SK-N-SH (cell line): ENCODE measurements at regions not wholly inside any gene's neighbourhood (a gene's known extent, or its start where the extent isn't known, plus 50 kb on each side); places are given as distances from the start of the nearest gene placed in this dataset.

Source experiments
- CTCF ChIA-PET: fragments of 300-600, 350-600 bp; formaldehyde crosslinking; extraction: SDS; loops from one replicate; lab custom pipeline; 2021; lab: Yijun Ruan, JAX
- POLR2A ChIA-PET: fragments of 350-600 bp; sonication (Branson Sonifier 250); formaldehyde crosslinking; extraction: SDS; loops from one replicate; lab custom pipeline; 2020; ENCODE audit warnings: antibody characterized with exemption, inconsistent platforms; lab: Yijun Ruan, JAX
- DNase-seq: peaks from one replicate; pipeline ENCODE4 v3.0.0; 2012
- H2AFZ ChIP-seq: fragments of 200-600 bp; sonication (generic); 2 replicates; pipeline ENCODE4 v1.8.1; 2016; ENCODE audit warnings: antibody characterized with exemption, mild to moderate bottlenecking, low read depth
- H3F3A ChIP-seq: fragments of 200-600 bp; sonication (generic); replicated peaks from 2 replicates; pipeline ENCODE3; 2016; ENCODE audit warnings: antibody characterized with exemption, mild to moderate bottlenecking; ENCODE audit not compliant: insufficient read depth
- H3K27ac ChIP-seq, 2 experiments: fragments of 200-500 bp in 1 of 2; fragments of 200-600 bp in 1 of 2; sonication (Bioruptor generic) in 1 of 2; sonication (generic), shearing (Covaris generic) in 1 of 2; 2 replicates each; pipeline versions ENCODE4 v1.5.1 to v1.6.1; 2014 to 2016; ENCODE audit warnings: low read depth in 2 of 2, inconsistent platforms in 1 of 2, low read length in 1 of 2, mild to moderate bottlenecking in 1 of 2, mixed read lengths in 1 of 2
- H3K27me3 ChIP-seq: fragments of 200-600 bp; sonication (generic), shearing (Covaris generic); 2 replicates; pipeline ENCODE4 v1.6.1; 2016; ENCODE audit warnings: mixed run types; ENCODE audit not compliant: insufficient read depth
- H3K36me3 ChIP-seq, 2 experiments: fragments of 200-500 bp in 1 of 2; fragments of 200-600 bp in 1 of 2; sonication (Bioruptor generic) in 1 of 2; sonication (generic) in 1 of 2; replicated peaks in 1 of 2; 2 replicates each; pipeline versions ENCODE3 to v1.5.1; 2014 to 2016; ENCODE audit warnings: low read length in 1 of 2, mild to moderate bottlenecking in 1 of 2; ENCODE audit not compliant: insufficient read depth in 2 of 2, control insufficient read depth in 1 of 2
- H3K4me1 ChIP-seq, 2 experiments: fragments of 200-500 bp in 1 of 2; fragments of 200-600 bp in 1 of 2; sonication (Bioruptor generic) in 1 of 2; sonication (generic), shearing (Covaris generic) in 1 of 2; 2 replicates each; pipeline versions ENCODE4 v1.5.1 to v1.6.1; 2014 to 2016; ENCODE audit warnings: low read depth in 1 of 2, low read length in 1 of 2, mixed run types in 1 of 2; ENCODE audit not compliant: insufficient read depth in 2 of 2, control insufficient read depth in 1 of 2
- H3K4me2 ChIP-seq: fragments of 200-600 bp; sonication (generic), shearing (Covaris generic); 2 replicates; pipeline ENCODE4 v1.6.1; 2017; ENCODE audit warnings: mixed run types
- H3K4me3 ChIP-seq, 2 experiments: fragments of 200-500 bp in 1 of 2; fragments of 200-600 bp in 1 of 2; sonication (Bioruptor generic) in 1 of 2; sonication (generic), shearing (Covaris generic) in 1 of 2; 2 replicates each; pipeline versions ENCODE4 v1.5.1 to v1.8.1; 2014 to 2016; ENCODE audit warnings: low read depth in 2 of 2, inconsistent platforms in 1 of 2, low read length in 1 of 2, mild to moderate bottlenecking in 1 of 2, mixed read lengths in 1 of 2, moderate library complexity in 1 of 2
- H3K79me2 ChIP-seq: fragments of 200-600 bp; sonication (generic); 2 replicates; pipeline ENCODE4 v1.8.1; 2017; ENCODE audit warnings: mild to moderate bottlenecking; ENCODE audit not compliant: insufficient read depth
- H3K9ac ChIP-seq: fragments of 200-600 bp; sonication (generic); 2 replicates; pipeline ENCODE4 v1.6.1; 2017; ENCODE audit warnings: mixed run types
- H3K9me2 ChIP-seq: fragments of 200-600 bp; sonication (generic); 2 replicates; pipeline ENCODE4 v1.6.1; 2017; ENCODE audit warnings: mixed run types
- H3K9me3 ChIP-seq: fragments of 200-600 bp; sonication (generic); 2 replicates; pipeline ENCODE4 v1.6.1; 2017; ENCODE audit warnings: mixed run types, mild to moderate bottlenecking, moderate library complexity
- H4K20me1 ChIP-seq: fragments of 200-600 bp; sonication (generic); 2 replicates; pipeline ENCODE4 v1.6.1; 2017; ENCODE audit warnings: mild to moderate bottlenecking, mixed run types; ENCODE audit not compliant: insufficient read depth
- FOSL2 ChIP-seq: IDR thresholded peaks from 2 replicates; pipeline ENCODE4 v1.4.0; 2012; ENCODE audit warnings: low read depth, mild to moderate bottlenecking, moderate library complexity, borderline replicate concordance
- FOXJ3 ChIP-seq: sonication (generic); formaldehyde crosslinking; IDR thresholded peaks from 2 replicates; pipeline ENCODE4 v1.5.1; 2020; ENCODE audit warnings: mild to moderate bottlenecking, missing genetic modification reagents
- FOXM1 ChIP-seq: IDR thresholded peaks from 2 replicates; pipeline ENCODE4 v1.4.0; 2012; ENCODE audit warnings: low read depth, mild to moderate bottlenecking
- GABPA ChIP-seq: IDR thresholded peaks from 2 replicates; pipeline ENCODE4 v1.4.0; 2012; ENCODE audit warnings: low read depth, mild to moderate bottlenecking
- GATA2 ChIP-seq: sonication (generic); formaldehyde crosslinking; IDR thresholded peaks from 2 replicates; pipeline ENCODE4 v1.5.0; 2020; ENCODE audit warnings: mild to moderate bottlenecking, missing genetic modification reagents
- JUND ChIP-seq: IDR thresholded peaks from 2 replicates; pipeline ENCODE4 v1.4.0; 2012
- MEF2A ChIP-seq: IDR thresholded peaks from 2 replicates; pipeline ENCODE4 v1.4.0; 2012; ENCODE audit warnings: low read depth, borderline replicate concordance
- NFIC ChIP-seq: IDR thresholded peaks from 2 replicates; pipeline ENCODE4 v1.4.0; 2012; ENCODE audit warnings: borderline replicate concordance
- NRF1 ChIP-seq: IDR thresholded peaks from 2 replicates; pipeline ENCODE4 v1.6.1; 2012; ENCODE audit warnings: low read depth, mild to moderate bottlenecking, low read length
- POLR2AphosphoS5 ChIP-seq: IDR thresholded peaks from 2 replicates; pipeline ENCODE4 v1.6.1; 2012; ENCODE audit warnings: low read depth, low read length
- RAD21 ChIP-seq: IDR thresholded peaks from 2 replicates; pipeline ENCODE4 v1.6.1; 2012; ENCODE audit warnings: mild to moderate bottlenecking, low read length
- RCOR1 ChIP-seq: fragments of 150-350 bp; IDR thresholded peaks from 2 replicates; pipeline ENCODE4 v1.6.1; 2017; ENCODE audit warnings: antibody characterized with exemption, low read length
- RXRA ChIP-seq: IDR thresholded peaks from 2 replicates; pipeline ENCODE4 v1.4.0; 2012; ENCODE audit warnings: low read depth, mild to moderate bottlenecking, borderline replicate concordance
- SIN3A ChIP-seq: IDR thresholded peaks from 2 replicates; pipeline ENCODE4 v1.6.1; 2012; ENCODE audit warnings: low read depth, mild to moderate bottlenecking, low read length, moderate library complexity, borderline replicate concordance
- SMC3 ChIP-seq: IDR thresholded peaks from 2 replicates; pipeline ENCODE4 v1.6.1; 2012; ENCODE audit warnings: low read depth, low read length, improper control_type of control experiment
- TCF12 ChIP-seq: IDR thresholded peaks from 2 replicates; pipeline ENCODE4 v1.4.0; 2012
- TEAD4 ChIP-seq: IDR thresholded peaks from 2 replicates; pipeline ENCODE4 v1.4.0; 2012; ENCODE audit warnings: mild to moderate bottlenecking, borderline replicate concordance; ENCODE audit not compliant: insufficient read depth
- YY1 ChIP-seq: IDR thresholded peaks from 2 replicates; pipeline ENCODE4 v1.4.0; 2012; ENCODE audit warnings: low read depth, mild to moderate bottlenecking
- WGBS: methylation state at CpG from one replicate; pipeline ENCODE4 v1.1.6; 2017; ENCODE audit warnings: low lambda C conversion rate; 5-methylcytosine and 5-hydroxymethylcytosine counted together
- TF ChIP-seq, protein P1 (sequence below): IDR thresholded peaks from 2 replicates; pipeline ENCODE4 v1.6.1; 2012; ENCODE audit warnings: mild to moderate bottlenecking, low read depth, low read length, moderate library complexity
- TF ChIP-seq, protein P2 (sequence below): fragments of 150-350 bp; IDR thresholded peaks from 2 replicates; pipeline ENCODE4 v1.6.1; 2016; ENCODE audit warnings: mild to moderate bottlenecking, low read depth, low read length

DNA sequence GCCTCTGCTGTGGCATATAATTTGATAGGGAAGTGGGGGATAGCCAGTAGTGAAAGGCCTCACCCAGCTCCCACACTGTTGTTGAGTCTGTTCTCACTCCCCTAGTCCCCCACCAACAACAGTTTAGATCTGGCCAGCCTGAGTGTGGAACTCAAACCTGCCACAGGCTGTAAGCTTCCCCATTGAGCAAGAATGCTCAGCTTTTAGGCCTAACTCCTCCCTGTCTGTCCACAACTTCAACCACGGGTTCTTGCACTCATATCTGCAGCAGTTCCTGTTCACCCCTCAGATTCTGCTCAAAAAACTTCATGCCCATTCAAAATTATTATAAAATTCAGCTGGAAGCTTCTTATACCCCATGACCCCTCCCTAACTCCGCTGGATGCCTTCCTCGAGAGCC lies 975.1 kb downstream of the NSUN3 start (continued):
- TF ChIP-seq, protein P1, sequence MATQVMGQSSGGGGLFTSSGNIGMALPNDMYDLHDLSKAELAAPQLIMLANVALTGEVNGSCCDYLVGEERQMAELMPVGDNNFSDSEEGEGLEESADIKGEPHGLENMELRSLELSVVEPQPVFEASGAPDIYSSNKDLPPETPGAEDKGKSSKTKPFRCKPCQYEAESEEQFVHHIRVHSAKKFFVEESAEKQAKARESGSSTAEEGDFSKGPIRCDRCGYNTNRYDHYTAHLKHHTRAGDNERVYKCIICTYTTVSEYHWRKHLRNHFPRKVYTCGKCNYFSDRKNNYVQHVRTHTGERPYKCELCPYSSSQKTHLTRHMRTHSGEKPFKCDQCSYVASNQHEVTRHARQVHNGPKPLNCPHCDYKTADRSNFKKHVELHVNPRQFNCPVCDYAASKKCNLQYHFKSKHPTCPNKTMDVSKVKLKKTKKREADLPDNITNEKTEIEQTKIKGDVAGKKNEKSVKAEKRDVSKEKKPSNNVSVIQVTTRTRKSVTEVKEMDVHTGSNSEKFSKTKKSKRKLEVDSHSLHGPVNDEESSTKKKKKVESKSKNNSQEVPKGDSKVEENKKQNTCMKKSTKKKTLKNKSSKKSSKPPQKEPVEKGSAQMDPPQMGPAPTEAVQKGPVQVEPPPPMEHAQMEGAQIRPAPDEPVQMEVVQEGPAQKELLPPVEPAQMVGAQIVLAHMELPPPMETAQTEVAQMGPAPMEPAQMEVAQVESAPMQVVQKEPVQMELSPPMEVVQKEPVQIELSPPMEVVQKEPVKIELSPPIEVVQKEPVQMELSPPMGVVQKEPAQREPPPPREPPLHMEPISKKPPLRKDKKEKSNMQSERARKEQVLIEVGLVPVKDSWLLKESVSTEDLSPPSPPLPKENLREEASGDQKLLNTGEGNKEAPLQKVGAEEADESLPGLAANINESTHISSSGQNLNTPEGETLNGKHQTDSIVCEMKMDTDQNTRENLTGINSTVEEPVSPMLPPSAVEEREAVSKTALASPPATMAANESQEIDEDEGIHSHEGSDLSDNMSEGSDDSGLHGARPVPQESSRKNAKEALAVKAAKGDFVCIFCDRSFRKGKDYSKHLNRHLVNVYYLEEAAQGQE = no peak
- TF ChIP-seq FOXM1 (no peak), GATA2 (CRISPR knock-in tag) (no peak), TEAD4 (no peak), FOSL2 (no peak), GABPA (no peak), NFIC (no peak), RAD21 (no peak), YY1 (no peak), NRF1 (no peak), JUND (no peak)

DNA sequence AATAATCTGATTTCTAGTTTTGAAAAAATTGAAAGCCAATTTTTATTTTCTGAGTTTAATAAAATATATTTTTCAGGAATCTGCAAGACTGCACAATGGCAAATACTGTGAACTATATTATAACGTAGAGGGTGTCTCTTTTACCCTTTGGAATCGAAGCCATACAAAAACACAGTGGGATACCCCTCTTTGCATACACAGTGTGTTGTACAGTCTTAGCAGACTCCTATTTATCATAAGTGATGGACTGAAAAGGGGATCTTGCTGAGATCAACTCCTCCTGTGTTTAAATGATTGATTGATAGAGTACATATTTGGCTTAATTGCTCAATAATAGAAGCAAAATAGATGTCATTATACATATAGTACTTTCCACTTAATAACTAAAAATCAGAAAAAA lies 981.2 kb downstream of the NSUN3 start:
- no peaks in the 10 kb centered on the region for H3F3A ChIP-seq
- ChIA-PET CTCF (interaction anchor here (0.5 kb wide), 1 partner anchor 1770 kb away, joined by 3 read pairs; the partner anchor contains the start of gene EPHA6), POLR2A (no interaction called here)
- 28% methylated on average over 2 of the region's 2 CpGs for WGBS
- H3K4me3 ChIP-seq = no peak overlapping the region
- no peak for DNase-seq
- no peak overlapping the region for H3K9ac ChIP-seq
- H4K20me1 ChIP-seq = no peaks in the 10 kb centered on the region
- no peak for TF ChIP-seq TCF12
- TF ChIP-seq NRF1 = no peak
- TF ChIP-seq SMC3 = no peak
- no peak for TF ChIP-seq POLR2AphosphoS5
- no peak for TF ChIP-seq SIN3A
- no peak for TF ChIP-seq MEF2A
- TF ChIP-seq YY1 = no peak
- TF ChIP-seq, all 33 proteins: peak for 0
- Histone ChIP-seq H3K36me3 (no peaks in the 10 kb centered on the region), H3K27ac (no peak overlapping the region), H3K79me2 (no peaks in the 10 kb centered on the region), H3K27me3 (no peaks in the 10 kb centered on the region), H3K9me2 (no peaks in the 10 kb centered on the region), H3K4me1 (no peaks in the 10 kb centered on the region), H3K9me3 (no peaks in the 10 kb centered on the region), H3K4me2 (no peak overlapping the region), H2AFZ (no peak overlapping the region)

DNA sequence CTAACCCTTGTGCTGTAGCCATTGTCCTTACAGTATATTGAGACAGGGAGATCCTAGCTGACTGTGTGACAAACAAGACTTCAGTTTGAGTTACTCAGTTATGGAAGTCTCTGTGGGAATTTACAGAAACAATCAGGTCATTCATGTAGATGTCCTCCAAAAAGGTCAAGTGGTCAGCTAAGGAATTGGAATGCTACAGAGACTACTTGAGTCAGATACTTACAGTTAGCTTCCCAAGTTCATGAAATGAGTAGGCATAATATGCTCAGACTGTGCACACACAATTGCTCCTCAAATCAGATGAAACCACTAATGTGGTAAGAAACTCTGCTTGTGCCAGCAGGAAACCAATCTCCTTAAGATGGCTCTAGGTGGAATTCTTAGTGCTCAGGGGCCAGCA lies 985.7 kb downstream of the NSUN3 start:
- no peaks in the 10 kb centered on the region for H3F3A ChIP-seq
- no peak overlapping the region for H3K27ac ChIP-seq
- POLR2A ChIA-PET = no interaction called here
- H3K4me3 ChIP-seq = no peak overlapping the region
- H3K9me2 ChIP-seq = no peaks in the 10 kb centered on the region
- no peak overlapping the region for H2AFZ ChIP-seq
- no peaks in the 10 kb centered on the region for H3K79me2 ChIP-seq
- no peak overlapping the region for H3K9ac ChIP-seq
- no peaks in the 10 kb centered on the region; the same call in 1 of the 2 replicates for H3K9me3 ChIP-seq
- CTCF ChIA-PET = interaction anchor here (0.9 kb wide), 1 partner anchor 11 kb away, joined by 3 read pairs; no protein-coding TSS in a partner anchor
- no peaks in the 10 kb centered on the region for H3K4me1 ChIP-seq
- no peaks in the 10 kb centered on the region for H3K27me3 ChIP-seq
- DNase-seq = no peak
- no peak overlapping the region for H3K4me2 ChIP-seq
- H4K20me1 ChIP-seq = no peaks in the 10 kb centered on the region
- H3K36me3 ChIP-seq = no peaks in the 10 kb centered on the region
- no peak for TF ChIP-seq RXRA
- TF ChIP-seq, protein P1 = no peak
- TF ChIP-seq FOXM1 = no peak
- TF ChIP-seq GABPA = no peak
- no peak for TF ChIP-seq RCOR1
- TF ChIP-seq, protein P2, sequence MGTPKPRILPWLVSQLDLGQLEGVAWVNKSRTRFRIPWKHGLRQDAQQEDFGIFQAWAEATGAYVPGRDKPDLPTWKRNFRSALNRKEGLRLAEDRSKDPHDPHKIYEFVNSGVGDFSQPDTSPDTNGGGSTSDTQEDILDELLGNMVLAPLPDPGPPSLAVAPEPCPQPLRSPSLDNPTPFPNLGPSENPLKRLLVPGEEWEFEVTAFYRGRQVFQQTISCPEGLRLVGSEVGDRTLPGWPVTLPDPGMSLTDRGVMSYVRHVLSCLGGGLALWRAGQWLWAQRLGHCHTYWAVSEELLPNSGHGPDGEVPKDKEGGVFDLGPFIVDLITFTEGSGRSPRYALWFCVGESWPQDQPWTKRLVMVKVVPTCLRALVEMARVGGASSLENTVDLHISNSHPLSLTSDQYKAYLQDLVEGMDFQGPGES = no peak
- no peak for TF ChIP-seq FOXJ3 (CRISPR knock-in tag)
